ENCODE measurements at regions not wholly inside any gene's neighbourhood (a gene's known extent, or its start where the extent isn't known, plus 50 kb on each side); places are given as distances from the start of the nearest gene placed in this dataset.

GRCh38 chr10:32199714-32200394 is 143.6 kb upstream of the KIF5B start:
- no peak for TF ChIP-seq CTCF (conservative IDR thresholded peaks at IDR 0.05)
- no peak for TF ChIP-seq ZFX (IDR thresholded peaks at IDR 0.05)
